Kidney (tissue), 13 donors: ENCODE measurements at regions not wholly inside any gene's neighbourhood (a gene's known extent, or its start where the extent isn't known, plus 50 kb on each side); places are given as distances from the start of the nearest gene placed in this dataset.

Source experiments
- DNase-seq, 5 donors: peaks; one replicate each; pipeline ENCODE4 v3.0.0-alpha.2; 2013 to 2020
- FAIRE-seq: peaks from 2 replicates; lab custom pipeline; 2012; peaks lifted over from hg19 to GRCh38; lab: Jason Lieb, UNC
- H3K27ac ChIP-seq, 2 donors: one replicate each; pipeline ENCODE4 v1.7.0; 2013; ENCODE audit warnings: low read depth in 2 of 2, low read length in 2 of 2, inconsistent platforms in 1 of 2
- H3K27me3 ChIP-seq: one replicate; pipeline ENCODE4 v1.7.1; 2013; ENCODE audit warnings: low read length, inconsistent platforms; ENCODE audit not compliant: control insufficient read depth, insufficient read depth
- H3K36me3 ChIP-seq, 3 donors: one replicate each; pipeline versions ENCODE4 v1.7.0 to v1.7.1; 2013; ENCODE audit warnings: low read length in 3 of 3, control low read depth in 1 of 3, inconsistent platforms in 1 of 3; ENCODE audit not compliant: insufficient read depth in 3 of 3, control insufficient read depth in 2 of 3
- H3K4me1 ChIP-seq, 3 donors: one replicate each; pipeline versions ENCODE4 v1.7.0 to v1.7.1; 2013; ENCODE audit warnings: low read length in 3 of 3, inconsistent platforms in 1 of 3, low read depth in 1 of 3; ENCODE audit not compliant: control insufficient read depth in 2 of 3, insufficient read depth in 2 of 3
- H3K4me3 ChIP-seq, 3 donors: one replicate each; pipeline versions ENCODE4 v1.7.0 to v1.8.1; 2013; ENCODE audit warnings: low read length in 3 of 3, control low read depth in 1 of 3, inconsistent platforms in 1 of 3
- H3K9ac ChIP-seq, 3 donors: one replicate each; pipeline versions ENCODE4 v1.7.0 to v1.7.1; 2013; ENCODE audit warnings: low read length in 3 of 3, control low read depth in 1 of 3, inconsistent platforms in 1 of 3
- H3K9me3 ChIP-seq, 3 donors: one replicate each; pipeline versions ENCODE4 v1.7.0 to v1.7.1; 2013; ENCODE audit warnings: low read length in 3 of 3, control low read depth in 1 of 3, inconsistent platforms in 1 of 3; ENCODE audit not compliant: control insufficient read depth in 2 of 3, insufficient read depth in 1 of 3
- CTCF ChIP-seq: IDR thresholded peaks from 3 replicates; pipeline ENCODE4 v1.5.1; 2012; ENCODE audit warnings: mild to moderate bottlenecking, moderate library complexity, borderline replicate concordance; ENCODE audit not compliant: insufficient read depth; ENCODE audit errors: extremely low read depth
- intact Hi-C: fragments of 100-400 bp; cut with DNase I; formaldehyde crosslinking; loops from one replicate; pipeline ENCODE4 v1.11.1; 2022
- donor health status: control.
- donor health status: control.
- donor health status: control.
- donor health status: control.
- donor health status: control.
- donor health status: DM: yes; HTN: yes; CAD: no.
- donor health status: Normal renal cell carcinoma (clear cell type).

GRCh38 chr16:8519179-8519578 is 71.1 kb downstream of the TMEM114 start:
- intact Hi-C loops: no loop called here
- FAIRE-seq (no peak), DNase-seq (no peak)
- H3K27ac ChIP-seq: no peak overlapping the region
- H3K4me3 ChIP-seq: no peak overlapping the region
- no peaks in the 10 kb centered on the region for H3K4me1 ChIP-seq
- no peak for TF ChIP-seq CTCF
- no peak overlapping the region for H3K9ac ChIP-seq
- H3K27me3 ChIP-seq: no peaks in the 10 kb centered on the region
- H3K9me3 ChIP-seq: no peaks in the 10 kb centered on the region
- H3K36me3 ChIP-seq: no peaks in the 10 kb centered on the region

GRCh38 chr16:8517280-8517679 is 73.0 kb downstream of the TMEM114 start:
- intact Hi-C loops: no loop called here
- H3K4me1 ChIP-seq: no peaks in the 10 kb centered on the region
- FAIRE-seq: no peak
- H3K27me3 ChIP-seq: no peaks in the 10 kb centered on the region
- H3K36me3 ChIP-seq: no peaks in the 10 kb centered on the region
- H3K9ac ChIP-seq: no peak overlapping the region
- no peak overlapping the region for H3K27ac ChIP-seq
- DNase-seq: no peak
- no peak for TF ChIP-seq CTCF
- H3K9me3 ChIP-seq: no peaks in the 10 kb centered on the region
- H3K4me3 ChIP-seq: no peak overlapping the region

- intact Hi-C loops: no loop called here
- Histone ChIP-seq H3K4me3 (no peak overlapping the region), H3K27me3 (no peaks in the 10 kb centered on the region), H3K4me1 (no peaks in the 10 kb centered on the region), H3K27ac (no peak overlapping the region), H3K9ac (no peak overlapping the region), H3K9me3 (no peaks in the 10 kb centered on the region), H3K36me3 (no peaks in the 10 kb centered on the region)
- TF ChIP-seq CTCF: no peak
- no peak for FAIRE-seq
- DNase-seq: no peak
These were observed 73.8 kb downstream of the TMEM114 start for GRCh38 chr16:8516471-8516870.

GRCh38 chr16:8512941-8513624 is 77.2 kb downstream of the TMEM114 start:
- no peak for TF ChIP-seq CTCF
- no peak for FAIRE-seq

More at GRCh38 chr16:8512941-8513624, 77.2 kb downstream of the TMEM114 start:
- Histone ChIP-seq H3K27ac (no peak overlapping the region), H3K9ac (no peak overlapping the region), H3K4me1 (no peaks in the 10 kb centered on the region), H3K27me3 (no peaks in the 10 kb centered on the region), H3K36me3 (no peaks in the 10 kb centered on the region), H3K4me3 (no peak overlapping the region), H3K9me3 (no peaks in the 10 kb centered on the region)
- no peak for DNase-seq
- intact Hi-C loops: no loop called here
